WTC11 (cell line): ENCODE measurements at regions not wholly inside any gene's neighbourhood (a gene's known extent, or its start where the extent isn't known, plus 50 kb on each side); places are given as distances from the start of the nearest gene placed in this dataset.

Experiments used
- TF ChIP-seq, protein P1 (sequence below): fragments of 200-600 bp; IDR thresholded peaks from 2 replicates; pipeline ENCODE4 v1.8.0; 2022; ENCODE audit warnings: antibody characterized with exemption
- TF ChIP-seq, protein P2 (sequence below): sonication (generic); formaldehyde crosslinking; IDR thresholded peaks from 2 replicates; pipeline ENCODE4 v1.8.1; 2023; ENCODE audit warnings: mild to moderate bottlenecking, missing genetic modification reagents, borderline replicate concordance

DNA sequence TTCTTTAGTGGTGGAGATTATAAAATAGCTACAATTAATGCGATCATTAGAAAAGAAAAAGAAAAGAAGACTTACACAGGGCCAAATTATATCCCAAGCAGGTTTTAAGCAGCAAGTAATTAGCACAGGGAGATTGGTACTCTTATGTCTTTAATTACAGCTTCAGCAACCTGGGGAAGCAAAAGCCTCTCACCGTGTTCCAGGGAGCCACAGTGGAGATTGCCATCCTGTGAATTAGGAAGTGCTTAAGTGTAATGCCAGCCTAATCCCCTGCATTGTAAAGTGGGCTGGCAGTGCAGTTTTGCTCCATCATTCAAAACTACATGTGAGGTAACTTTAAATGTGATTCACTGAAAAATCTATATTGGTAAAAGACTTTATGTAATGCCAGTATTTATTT is 533.5 kb upstream of the COBL start:
- TF ChIP-seq, protein P1, sequence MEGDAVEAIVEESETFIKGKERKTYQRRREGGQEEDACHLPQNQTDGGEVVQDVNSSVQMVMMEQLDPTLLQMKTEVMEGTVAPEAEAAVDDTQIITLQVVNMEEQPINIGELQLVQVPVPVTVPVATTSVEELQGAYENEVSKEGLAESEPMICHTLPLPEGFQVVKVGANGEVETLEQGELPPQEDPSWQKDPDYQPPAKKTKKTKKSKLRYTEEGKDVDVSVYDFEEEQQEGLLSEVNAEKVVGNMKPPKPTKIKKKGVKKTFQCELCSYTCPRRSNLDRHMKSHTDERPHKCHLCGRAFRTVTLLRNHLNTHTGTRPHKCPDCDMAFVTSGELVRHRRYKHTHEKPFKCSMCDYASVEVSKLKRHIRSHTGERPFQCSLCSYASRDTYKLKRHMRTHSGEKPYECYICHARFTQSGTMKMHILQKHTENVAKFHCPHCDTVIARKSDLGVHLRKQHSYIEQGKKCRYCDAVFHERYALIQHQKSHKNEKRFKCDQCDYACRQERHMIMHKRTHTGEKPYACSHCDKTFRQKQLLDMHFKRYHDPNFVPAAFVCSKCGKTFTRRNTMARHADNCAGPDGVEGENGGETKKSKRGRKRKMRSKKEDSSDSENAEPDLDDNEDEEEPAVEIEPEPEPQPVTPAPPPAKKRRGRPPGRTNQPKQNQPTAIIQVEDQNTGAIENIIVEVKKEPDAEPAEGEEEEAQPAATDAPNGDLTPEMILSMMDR: no peak
- TF ChIP-seq, protein P2, sequence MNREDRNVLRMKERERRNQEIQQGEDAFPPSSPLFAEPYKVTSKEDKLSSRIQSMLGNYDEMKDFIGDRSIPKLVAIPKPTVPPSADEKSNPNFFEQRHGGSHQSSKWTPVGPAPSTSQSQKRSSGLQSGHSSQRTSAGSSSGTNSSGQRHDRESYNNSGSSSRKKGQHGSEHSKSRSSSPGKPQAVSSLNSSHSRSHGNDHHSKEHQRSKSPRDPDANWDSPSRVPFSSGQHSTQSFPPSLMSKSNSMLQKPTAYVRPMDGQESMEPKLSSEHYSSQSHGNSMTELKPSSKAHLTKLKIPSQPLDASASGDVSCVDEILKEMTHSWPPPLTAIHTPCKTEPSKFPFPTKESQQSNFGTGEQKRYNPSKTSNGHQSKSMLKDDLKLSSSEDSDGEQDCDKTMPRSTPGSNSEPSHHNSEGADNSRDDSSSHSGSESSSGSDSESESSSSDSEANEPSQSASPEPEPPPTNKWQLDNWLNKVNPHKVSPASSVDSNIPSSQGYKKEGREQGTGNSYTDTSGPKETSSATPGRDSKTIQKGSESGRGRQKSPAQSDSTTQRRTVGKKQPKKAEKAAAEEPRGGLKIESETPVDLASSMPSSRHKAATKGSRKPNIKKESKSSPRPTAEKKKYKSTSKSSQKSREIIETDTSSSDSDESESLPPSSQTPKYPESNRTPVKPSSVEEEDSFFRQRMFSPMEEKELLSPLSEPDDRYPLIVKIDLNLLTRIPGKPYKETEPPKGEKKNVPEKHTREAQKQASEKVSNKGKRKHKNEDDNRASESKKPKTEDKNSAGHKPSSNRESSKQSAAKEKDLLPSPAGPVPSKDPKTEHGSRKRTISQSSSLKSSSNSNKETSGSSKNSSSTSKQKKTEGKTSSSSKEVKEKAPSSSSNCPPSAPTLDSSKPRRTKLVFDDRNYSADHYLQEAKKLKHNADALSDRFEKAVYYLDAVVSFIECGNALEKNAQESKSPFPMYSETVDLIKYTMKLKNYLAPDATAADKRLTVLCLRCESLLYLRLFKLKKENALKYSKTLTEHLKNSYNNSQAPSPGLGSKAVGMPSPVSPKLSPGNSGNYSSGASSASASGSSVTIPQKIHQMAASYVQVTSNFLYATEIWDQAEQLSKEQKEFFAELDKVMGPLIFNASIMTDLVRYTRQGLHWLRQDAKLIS (CRISPR knock-in tag): no peak
